ENCODE measurements at regions not wholly inside any gene's neighbourhood (a gene's known extent, or its start where the extent isn't known, plus 50 kb on each side); places are given as distances from the start of the nearest gene placed in this dataset.

- TF ChIP-seq, protein P1, sequence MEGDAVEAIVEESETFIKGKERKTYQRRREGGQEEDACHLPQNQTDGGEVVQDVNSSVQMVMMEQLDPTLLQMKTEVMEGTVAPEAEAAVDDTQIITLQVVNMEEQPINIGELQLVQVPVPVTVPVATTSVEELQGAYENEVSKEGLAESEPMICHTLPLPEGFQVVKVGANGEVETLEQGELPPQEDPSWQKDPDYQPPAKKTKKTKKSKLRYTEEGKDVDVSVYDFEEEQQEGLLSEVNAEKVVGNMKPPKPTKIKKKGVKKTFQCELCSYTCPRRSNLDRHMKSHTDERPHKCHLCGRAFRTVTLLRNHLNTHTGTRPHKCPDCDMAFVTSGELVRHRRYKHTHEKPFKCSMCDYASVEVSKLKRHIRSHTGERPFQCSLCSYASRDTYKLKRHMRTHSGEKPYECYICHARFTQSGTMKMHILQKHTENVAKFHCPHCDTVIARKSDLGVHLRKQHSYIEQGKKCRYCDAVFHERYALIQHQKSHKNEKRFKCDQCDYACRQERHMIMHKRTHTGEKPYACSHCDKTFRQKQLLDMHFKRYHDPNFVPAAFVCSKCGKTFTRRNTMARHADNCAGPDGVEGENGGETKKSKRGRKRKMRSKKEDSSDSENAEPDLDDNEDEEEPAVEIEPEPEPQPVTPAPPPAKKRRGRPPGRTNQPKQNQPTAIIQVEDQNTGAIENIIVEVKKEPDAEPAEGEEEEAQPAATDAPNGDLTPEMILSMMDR (IDR thresholded peaks at IDR 0.05) = no peak
- TF ChIP-seq POLR2A (IDR thresholded peaks at IDR 0.05) = no peak
These were observed 178.6 kb downstream of the SATB1 start for GRCh38 chr3:18246336-18247060.
